ENCODE measurements at regions not wholly inside any gene's neighbourhood (a gene's known extent, or its start where the extent isn't known, plus 50 kb on each side); places are given as distances from the start of the nearest gene placed in this dataset.

DNA sequence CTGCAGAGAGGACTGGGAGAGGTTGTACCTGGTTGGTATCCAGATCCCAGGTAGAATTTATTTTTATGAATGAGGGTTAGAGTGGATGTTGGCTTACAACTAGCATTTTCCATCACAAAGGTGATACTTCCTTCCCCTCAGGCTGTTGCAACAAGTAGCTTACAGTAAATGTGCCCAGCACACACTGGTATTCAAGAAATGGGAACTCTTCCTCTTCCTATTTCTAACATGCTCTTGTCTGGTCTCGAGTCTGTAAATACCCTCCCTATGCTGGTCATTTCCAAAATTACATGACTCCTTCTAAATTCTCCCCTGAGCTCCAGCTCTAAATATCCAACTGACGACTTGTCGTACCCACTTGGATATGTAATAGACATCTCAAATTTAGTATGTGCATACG is 90.1 kb upstream of the FOXC1 start:
- TF ChIP-seq POLR2A (IDR thresholded peaks at IDR 0.05; ENCODE audit: low read length) (no peak), GATA1 (IDR thresholded peaks at IDR 0.05; ENCODE audit: low read depth, low read length) (no peak)
